ENCODE measurements at regions not wholly inside any gene's neighbourhood (a gene's known extent, or its start where the extent isn't known, plus 50 kb on each side); places are given as distances from the start of the nearest gene placed in this dataset.
"Not testable (repeated sequence)": the region's sequence is repeated elsewhere in the genome, so short reads cannot be mapped to it uniquely, and the experiment has no call there.

DNA sequence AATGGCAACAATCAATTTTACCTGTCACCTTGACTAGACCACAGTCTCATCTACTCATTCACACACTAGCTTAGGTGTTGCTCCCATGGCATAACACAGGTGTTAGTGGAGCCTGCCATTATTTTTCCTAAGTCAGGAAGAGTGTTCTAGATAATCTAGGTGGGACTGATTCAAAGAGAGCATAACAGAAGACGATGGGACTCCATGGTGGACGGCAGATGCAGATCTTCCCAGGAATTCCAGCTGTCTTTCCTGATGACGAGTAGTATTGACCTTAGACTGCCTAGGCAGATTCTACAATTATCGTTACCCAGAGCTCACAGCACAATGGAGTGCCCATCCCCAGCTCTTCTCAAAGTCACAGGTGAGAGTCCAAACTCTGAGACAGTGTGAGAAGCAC is 589.0 kb downstream of the TMEM121 start:
- DNase-seq = no peak

DNA sequence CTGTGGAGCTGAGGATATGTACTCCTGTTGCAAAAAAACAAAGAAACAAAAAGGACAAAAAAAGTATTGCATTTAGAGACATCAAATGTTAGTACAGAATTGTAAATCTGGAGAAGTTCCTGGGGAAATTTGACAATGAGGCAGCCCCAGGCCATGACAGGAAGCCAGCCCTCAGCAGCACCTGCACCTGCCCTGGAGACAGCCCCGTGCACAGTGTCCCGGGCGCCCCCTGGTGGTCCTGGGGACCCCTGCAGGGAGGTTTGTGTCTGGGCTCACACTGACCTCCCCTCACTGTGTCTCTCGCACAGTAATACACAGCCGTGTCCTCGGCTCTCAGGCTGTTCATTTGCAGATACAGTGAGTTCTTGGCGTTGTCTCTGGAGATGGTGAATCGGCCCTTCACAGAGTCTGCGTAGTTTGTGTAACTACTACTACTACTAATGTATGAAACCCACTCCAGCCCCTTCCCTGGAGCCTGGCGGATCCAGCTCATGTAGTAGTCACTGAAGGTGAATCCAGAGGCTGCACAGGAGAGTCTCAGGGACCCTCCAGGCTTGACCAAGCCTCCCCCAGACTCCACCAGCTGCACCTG is 590.1 kb downstream of the TMEM121 start:
- not testable (repeated sequence) for DNase-seq

DNA sequence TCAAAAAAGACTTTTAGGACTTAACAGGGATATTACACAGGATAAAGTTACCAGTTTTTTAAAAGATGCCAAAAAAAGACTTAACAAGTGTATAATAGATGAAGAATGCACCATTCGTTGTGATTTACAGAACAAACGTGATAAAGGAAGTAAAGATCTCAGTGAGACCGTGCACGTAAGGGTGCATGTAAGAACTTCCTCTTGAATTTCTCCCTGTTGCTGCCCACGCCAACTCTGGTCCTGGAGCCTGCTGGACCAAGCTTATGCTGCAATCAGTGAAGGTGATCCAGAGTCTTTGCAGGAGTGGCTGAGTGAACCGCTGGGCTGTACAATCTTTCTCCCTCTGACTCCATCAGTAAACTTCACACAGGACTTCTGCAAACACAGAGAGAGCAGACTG is 593.7 kb downstream of the TMEM121 start:
- no peak for DNase-seq

DNA sequence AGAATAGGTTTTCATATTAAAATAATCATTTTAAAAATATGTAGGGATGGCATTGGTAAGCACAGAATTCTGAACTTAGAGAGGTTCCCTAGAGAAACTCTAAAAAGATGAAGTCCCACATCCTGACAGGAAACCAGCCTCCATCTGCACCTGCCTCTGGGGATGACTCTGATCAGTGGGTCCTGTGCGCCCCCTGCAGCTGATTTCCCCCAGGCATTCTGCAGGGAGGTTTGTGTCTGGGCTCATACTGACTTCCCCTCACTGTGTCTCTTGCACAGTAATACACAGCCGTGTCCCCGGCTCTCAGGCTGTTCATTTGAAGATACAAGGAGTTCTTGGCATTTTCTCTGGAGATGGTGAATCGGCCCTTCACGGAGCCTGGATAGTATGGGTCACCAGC is 602.9 kb downstream of the TMEM121 start:
- DNase-seq = no peak

DNA sequence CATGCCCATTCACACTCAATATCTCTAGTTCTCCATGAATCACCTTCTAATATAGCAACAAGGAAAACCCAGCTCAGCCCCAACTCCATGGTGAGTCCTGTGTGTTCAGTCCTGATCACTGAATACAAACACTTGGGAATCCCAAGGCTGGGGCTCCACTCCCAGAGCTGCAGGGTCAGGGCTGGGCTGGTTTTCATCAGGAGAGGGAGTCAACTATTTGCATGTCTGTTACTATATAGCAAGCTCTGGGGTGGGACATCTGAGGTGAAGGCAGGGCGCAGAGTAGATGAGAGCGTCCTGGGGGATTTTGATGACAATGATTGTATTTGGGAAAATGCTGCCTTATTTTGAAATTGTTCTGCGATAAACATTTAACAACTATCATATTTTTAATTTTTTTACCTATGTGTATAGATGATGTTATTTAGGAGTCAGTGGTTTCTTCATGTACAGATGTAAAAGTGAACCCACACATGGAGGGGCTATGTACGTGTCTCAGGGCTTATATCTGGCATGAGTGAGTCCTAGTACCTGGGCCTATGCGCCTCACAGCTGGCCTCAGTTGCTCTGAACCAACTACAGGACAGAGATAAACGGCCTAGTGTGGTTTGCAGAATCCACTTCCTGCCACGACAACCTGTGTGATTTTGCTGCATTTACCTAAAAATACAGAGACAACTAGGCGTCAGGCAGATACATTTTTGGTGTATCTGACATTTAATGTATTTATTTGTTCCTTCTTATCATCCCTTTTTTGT is 603.7 kb downstream of the TMEM121 start:
- not testable (repeated sequence) for DNase-seq

DNA sequence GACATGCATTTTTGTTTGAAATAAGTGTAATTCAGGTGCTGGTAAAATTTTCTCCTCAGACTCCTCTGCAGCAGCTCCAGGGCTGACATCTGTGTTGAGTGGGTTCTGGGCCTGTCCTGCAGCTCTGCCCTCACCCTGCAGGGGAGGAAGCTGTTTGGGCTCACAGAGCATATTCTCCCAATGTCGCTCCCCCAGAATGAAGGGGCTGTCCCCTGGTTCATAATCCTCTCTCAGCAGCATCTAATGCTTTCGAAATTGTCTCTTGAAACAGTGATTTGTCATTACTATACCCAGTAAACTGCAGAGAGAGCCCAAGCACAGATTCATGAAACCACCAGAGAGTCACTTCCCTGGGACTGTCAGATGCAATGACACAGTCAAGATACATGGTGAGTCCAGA is 606.7 kb downstream of the TMEM121 start:
- not testable (repeated sequence) for DNase-seq

DNA sequence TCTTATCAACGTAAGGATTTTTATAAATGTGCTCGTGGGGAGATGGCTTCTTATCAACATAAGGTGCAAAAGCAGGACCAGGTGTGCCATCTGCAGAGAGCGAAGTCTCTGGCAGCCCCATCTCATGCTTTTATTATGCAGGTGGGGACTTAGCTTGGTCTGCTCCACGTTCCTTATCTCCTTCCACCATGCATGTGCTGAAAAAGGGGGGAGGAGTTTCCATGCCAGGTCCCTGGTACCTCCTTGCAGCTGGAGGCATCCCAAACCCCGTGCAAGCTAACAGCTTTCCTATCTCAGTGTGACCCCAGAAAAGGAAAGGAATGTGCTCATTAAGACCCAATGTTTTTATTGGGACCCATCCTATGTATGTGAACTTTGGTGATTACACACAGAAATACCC is 608.5 kb downstream of the TMEM121 start:
- no peak for DNase-seq

DNA sequence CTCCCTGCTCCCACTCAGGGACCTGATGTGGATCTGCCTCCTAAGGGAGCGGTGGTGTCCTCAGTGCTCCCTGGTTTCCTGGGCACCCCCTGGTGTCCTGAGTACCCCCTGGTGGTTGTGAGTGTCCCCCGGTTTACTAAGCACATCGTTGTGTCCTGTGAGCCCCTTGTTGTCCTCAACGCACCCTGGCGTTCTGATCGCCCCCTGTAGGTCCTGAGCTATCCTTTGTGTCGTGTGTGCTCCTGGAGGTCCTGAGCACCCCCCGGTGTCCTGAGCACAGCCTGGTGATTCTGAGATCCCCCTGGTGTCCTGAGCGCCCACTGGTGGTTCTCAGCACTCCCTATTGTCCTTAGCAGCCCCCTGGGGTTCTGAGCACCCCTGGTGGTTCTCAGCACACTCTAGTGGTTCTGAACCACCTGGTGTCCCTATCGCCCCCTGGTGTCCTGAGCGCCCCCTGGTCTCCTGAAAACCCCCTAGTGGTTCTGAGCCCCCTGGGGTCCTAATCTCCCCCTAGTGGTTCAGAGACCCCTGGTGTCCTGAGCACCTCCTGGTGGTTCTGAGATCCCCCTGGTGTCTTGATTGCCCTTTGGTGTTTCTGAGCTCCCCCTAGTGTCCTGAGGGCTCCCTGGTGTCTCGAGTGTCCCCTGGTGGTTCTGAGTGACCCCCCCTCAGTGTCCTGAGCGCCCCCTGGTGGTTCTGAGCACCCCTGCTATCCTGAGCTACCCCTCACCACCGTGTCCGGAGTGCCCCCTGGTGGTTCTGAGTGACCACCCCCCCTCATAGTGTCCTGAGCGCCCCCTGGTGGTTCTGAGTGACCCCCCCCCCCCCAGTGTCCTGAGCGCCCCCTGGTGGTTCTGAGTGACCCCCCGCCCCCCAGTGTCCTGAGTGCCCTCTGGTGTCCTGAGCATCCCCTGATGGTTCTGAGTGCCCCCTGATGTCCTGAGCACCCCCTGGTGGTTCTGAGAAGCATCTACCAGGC is 615.1 kb downstream of the TMEM121 start:
- DNase-seq = no peak

DNA sequence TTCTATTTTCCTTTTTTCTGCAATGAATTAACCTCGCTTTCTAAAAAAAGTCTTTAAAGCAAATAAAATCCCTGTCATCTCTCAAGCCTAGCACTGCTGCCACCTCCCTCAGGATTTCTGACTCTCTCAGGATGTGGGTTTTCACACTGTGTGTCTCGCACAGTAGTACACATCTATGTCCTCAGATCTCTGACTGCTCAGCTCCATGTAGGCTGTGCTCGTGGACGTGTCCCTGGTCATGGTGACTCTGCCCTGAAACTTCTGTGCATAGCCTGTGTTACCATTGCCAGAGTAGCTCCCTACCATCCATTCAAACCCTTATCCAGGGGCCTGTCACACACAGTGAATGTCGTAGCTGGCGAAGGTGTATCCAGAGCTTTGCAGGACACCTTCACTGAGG is 619.3 kb downstream of the TMEM121 start:
- not testable (repeated sequence) for DNase-seq

DNA sequence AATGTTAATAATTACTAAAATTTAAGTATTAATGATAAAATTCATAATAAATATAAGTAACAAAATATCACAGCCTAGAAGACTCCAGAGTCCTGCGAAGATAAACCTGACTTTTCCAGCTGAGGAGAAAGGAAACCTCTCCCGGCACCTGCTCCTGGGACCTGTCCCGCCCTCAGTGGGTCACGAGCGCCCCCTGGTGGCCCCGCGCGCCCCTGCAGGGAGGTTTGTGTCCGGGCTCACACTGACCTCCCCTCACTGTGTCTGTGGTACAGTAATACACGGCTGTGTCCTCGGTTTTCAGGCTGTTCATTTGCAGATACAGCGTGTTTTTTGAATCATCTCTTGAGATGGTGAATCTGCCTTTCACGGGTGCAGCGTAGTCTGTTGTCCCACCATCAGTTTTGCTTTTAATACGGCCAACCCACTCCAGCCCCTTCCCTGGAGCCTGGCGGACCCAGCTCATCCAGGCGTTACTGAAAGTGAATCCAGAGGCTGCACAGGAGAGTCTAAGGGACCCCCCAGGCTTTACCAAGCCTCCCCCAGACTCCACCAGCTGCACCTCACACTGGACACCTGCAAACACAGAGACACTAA is 627.1 kb downstream of the TMEM121 start:
- DNase-seq = not testable (repeated sequence)

DNA sequence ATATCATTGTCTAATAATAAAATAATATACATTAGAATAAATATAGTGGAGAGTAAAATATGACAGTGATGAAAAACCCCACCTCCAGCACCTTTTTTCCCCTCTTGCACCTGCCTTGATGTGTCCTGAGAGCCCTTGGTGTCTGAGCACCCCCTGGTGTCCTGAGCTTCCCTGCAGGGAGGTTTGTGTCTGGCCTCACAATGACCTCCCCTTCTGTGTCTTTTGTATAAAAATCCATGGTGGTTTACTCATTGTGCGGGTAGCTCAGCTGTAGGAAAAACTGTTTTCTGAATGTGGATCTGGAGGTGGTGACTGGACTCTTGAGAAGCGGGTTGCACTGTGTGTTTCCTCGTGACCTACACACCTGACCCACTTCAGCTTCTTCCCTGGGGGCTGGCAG is 636.9 kb downstream of the TMEM121 start:
- DNase-seq = no peak

DNA sequence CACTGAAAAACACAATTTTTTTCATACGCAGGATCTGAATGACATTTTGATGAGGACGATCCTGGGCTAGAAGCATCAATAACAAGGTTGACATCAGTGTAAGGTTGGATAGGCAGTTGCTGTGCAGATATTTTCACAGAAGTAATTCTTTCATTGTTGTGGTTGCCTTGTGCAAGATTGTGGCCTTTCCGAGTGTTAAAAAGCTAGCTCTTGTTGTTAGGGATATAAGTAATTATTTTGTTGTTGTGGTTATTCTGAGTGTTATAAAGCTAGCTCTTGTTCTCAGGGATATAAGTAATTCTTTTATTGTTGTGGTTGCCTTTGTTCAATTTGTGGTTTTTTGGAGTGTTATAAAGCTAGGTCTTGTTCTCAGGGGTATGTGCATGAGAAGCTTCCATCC is 637.4 kb downstream of the TMEM121 start:
- not testable (repeated sequence) for DNase-seq

DNA sequence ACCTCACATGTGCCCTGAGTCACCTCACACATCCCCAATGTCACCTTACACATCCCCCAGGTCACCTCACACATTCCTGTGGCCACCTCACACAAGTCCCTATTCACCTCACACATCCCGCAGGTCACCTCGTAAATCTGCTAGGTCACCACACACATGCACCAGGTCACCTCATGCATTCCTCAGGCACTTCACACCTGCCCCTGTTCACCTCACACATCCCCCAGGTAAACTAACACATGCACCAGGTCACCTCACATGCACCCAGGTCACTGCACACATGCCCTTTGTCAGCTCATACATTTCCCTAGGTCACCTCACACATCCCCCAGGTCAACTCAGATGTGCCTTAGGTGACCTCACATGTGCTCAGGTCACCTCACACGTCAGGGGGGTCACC is 639.8 kb downstream of the TMEM121 start:
- no peak for DNase-seq

DNA sequence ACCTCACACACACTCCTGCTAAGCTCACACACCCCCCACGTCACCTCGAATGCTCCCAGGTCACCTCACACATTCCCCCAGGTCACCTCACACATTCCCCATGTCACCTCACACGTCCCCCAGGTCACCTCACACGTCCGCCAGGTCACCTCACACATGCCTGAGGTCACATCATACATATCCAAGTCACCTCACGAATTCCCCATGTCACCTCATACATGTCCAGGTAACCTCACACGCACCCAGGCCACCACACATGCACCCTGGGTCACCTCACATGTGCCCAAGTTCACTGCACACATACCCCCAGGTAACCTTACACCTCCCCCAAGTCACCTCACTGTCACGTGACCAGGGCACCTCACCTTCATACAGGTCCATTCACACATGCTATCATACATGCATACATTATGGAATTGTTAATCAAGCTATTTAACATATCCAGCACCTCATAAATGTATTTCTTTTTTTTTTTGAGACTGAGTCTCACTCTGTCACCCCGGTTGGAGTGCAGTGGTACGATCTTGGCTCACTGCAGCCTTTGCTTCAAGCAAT is 640.3 kb downstream of the TMEM121 start:
- DNase-seq = no peak

DNA sequence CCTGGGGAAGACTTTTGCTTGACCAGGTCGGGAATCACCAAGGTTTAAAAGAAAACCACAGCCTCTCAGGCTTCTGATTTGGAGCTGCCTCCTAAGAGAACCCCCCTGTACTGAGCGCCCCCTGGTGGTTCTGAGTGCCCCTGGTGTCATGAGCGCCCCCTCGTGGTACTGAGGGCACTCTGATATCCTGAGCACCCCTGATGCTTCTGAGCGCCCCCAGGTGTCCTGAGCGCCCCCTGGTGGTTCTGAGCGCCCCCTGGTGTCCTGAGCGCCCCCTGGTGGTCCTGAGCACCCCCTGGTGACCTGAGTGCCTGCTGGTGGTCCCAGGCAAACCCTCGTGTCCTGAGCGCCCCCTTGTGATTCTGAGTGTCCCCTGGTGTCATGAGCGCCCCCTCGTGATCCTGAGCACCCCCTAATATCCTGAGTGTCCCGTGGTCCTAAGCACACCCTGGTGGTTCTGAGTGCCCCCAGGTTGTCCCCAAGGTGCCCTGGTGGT is 643.8 kb downstream of the TMEM121 start:
- DNase-seq = not testable (repeated sequence)

DNA sequence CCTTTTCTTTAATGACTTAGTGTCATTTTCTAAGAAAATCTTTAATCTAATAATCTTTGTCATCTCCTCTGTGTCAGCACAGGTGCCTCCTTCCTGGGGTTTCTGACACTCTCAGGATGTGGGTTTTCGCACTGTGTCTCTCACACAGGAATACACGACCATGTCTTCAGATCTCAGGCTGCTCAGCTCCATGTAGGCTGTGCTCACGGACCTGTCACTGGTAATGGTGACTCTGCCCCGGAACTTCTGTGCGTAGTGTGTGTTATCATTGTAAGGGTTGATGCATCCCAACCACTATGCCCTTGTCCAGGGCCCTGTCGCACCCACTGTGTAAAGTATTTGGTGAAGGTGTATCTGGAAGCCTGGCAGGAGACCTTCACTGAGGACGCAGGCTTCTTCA is 647.8 kb downstream of the TMEM121 start:
- DNase-seq = no peak

DNA sequence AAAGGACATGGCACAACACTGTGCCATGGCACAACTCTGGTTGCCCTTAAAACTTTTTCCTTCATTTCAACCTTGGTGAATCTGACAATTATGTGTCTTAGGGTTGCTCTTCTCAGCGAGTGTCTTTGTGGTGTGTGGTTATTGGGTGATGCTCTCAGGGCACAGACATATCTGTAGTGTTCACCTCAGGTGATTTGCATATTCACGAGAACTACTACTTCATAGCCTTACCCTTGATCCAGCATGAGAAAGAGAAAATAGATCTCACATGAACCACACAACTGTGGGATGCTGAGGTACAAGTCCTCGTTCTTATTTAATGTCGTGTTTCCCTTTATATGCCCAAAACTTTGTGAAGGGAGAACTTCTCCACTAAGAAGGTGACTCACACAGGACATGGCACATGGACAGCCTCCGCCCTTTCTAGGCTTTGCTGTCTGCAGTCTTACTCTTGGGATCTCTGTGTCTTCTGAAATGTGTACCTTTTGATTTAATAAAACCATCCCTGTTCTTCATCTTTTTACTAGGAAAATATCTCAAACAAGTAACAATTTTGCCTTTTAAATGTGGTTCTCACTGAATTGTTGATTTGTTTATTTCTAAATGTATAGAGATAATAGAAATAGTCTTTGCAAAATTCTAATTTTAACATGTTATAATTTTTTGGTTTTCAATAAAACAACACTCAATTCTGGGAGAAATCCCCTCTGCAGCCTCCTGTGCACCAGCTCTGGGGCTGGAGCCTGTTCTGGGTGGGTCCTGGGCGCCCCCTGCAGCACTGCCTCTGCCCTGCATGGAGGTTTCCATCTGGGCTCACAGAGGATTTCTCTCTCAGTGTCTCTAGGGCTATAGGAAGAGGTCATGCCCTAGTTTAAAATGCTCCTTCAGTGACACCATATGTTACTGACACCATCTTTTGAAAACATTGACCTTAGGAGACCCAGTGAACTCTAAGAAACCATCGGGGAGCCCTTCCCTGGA is 651.2 kb downstream of the TMEM121 start:
- not testable (repeated sequence) for DNase-seq

DNA sequence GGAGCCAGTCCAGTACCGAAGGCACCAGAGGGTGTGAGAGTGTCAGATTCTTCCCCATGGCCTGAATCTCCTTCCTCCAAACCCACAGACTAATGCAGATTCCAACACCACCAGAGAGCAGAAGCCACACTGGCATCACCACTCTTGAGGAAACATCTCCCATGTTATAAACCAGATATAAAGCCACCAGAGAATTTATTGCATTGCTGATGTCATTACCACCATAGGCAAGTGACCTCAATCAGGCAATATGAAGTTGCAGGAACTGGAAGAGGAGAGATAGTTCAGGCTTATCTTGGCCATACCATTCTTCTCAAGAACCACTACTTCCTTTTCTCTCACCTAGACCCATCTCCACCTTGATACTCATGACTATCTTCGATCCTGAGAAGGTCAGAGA is 653.4 kb downstream of the TMEM121 start:
- no peak for DNase-seq

DNA sequence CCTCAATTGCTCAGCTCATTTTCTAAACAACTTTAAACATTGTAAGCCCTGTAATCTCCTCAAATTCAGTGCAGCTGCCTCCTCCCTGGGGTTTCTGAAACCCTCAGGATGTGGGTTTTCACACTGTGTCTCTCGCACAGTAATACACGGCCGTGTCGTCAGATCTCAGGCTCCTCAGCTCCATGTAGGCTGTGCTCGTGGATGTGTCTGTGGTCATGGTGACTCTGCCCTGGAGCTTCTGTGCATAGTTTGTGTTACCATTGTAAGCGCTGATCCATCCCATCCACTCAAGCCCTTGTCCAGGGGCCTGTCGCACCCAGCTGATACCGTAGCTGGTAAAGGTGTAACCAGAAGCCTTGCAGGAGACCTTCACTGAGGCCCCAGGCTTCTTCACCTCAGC is 658.4 kb downstream of the TMEM121 start:
- not testable (repeated sequence) for DNase-seq

DNA sequence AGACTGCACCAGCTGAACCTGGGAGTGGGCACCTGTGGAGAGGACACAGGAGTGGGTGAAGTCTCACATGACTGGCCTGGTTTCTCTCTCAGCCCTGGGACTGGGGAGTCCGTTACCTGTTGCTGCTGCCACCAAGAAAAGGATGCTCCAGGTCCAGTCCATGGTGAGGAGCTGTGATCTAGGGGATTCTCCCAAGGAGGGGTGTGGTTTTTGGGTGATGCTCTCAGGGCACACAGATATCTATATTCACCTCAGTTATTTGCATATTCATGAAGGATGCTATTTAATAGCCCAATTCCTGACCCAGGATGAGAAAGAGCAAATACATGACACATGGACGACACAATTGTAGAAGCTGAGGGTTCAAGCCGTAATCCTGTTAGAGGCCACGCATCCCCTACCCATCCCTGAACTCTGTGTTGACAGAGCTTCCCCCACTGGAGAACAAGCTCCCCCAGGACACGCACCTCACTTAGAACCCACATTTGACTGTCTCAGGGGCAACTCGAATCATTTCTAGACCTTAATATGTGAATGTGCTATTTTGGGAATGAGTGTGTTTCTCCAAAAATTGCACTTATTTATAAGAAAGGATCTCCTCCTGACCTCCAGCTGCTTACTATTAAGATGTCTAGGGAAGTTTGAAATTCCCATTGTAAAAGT is 658.9 kb downstream of the TMEM121 start:
- DNase-seq = not testable (repeated sequence)

DNA sequence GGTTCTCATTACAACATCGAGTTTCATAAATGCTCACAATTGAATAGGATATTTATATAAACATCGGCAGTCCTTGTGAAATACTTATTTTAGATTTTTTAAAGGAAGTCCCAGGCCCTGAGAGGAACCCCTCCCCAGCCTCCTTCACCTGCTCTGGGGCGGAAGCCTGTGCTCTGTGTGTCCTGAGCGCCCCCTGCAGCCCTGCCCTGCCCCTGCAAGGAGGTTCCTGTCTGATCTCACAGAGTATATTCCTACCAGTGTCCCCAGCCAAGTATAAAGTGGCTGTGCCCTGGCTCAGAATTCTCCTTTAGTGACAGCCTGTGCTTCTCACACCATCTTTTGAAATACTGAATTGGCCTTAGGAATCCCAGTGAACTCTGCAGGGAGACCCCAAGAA is 659.5 kb downstream of the TMEM121 start:
- no peak for DNase-seq
